ENCODE measurements at regions not wholly inside any gene's neighbourhood (a gene's known extent, or its start where the extent isn't known, plus 50 kb on each side); places are given as distances from the start of the nearest gene placed in this dataset.

DNA sequence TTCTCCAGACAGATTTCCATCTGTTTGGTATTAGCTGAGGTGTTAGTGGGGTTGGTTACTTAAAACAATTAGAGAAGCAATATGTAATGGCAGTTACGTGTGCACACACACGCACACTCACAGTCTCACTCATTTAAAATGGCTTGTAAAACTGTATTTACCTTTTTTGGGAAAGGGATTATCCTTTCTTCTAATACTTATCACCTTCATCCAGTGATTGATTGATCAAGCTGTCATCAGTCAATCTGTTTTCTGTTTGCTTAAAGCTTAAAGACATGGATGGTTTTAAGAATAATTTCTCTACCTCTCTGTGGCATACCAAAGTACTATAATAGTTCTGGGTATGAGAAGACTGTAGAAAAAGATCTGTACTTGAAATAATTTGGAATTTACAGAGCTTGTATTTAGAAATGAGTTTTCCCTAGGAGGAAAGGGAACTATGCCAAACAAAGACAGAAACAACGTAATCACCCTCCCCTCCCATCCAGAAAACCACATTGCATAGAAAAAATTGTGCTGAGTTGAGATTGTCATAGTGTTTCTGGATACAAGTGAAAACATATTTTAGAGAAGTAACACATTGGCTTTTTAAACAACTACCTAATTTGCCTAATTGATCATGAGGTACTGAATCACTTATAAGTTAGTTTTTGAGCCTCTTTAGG, 455.8 kb downstream of the PCNX1 start:
- Histone ChIP-seq H3K4me2 (ENCODE audit: insufficient read depth, low read length) (no peak overlapping the region), H3K4me3 (ENCODE audit: low read depth in 1 of 2, low read length in 2 of 2) (no peak overlapping the region), H3K79me2 (ENCODE audit: insufficient read depth, low read length) (peaks cover 82% of the 10 kb centered on the region), H4K20me1 (ENCODE audit: insufficient read depth, low read length) (no peaks in the 10 kb centered on the region), H3K9me3 (ENCODE audit: insufficient read depth, low read length, severe bottlenecking) (no peaks in the 10 kb centered on the region), H3K4me1 (ENCODE audit: insufficient read depth, low read length) (no peaks in the 10 kb centered on the region), H2AFZ (ENCODE audit: low read depth, low read length) (no peak overlapping the region), H3K27me3 (ENCODE audit: insufficient read depth, low read length, poor library complexity) (no peaks in the 10 kb centered on the region), H3K36me3 (ENCODE audit: insufficient read depth, low read length) (no peaks in the 10 kb centered on the region), H3K27ac (ENCODE audit: low read length) (no peak overlapping the region), H3K9ac (ENCODE audit: low read depth, low read length) (no peak overlapping the region)
- no peak for TF ChIP-seq EZH2 (IDR thresholded peaks at IDR 0.05; ENCODE audit: borderline replicate concordance, low read depth, low read length, severe bottlenecking)
- TF ChIP-seq, protein P1, sequence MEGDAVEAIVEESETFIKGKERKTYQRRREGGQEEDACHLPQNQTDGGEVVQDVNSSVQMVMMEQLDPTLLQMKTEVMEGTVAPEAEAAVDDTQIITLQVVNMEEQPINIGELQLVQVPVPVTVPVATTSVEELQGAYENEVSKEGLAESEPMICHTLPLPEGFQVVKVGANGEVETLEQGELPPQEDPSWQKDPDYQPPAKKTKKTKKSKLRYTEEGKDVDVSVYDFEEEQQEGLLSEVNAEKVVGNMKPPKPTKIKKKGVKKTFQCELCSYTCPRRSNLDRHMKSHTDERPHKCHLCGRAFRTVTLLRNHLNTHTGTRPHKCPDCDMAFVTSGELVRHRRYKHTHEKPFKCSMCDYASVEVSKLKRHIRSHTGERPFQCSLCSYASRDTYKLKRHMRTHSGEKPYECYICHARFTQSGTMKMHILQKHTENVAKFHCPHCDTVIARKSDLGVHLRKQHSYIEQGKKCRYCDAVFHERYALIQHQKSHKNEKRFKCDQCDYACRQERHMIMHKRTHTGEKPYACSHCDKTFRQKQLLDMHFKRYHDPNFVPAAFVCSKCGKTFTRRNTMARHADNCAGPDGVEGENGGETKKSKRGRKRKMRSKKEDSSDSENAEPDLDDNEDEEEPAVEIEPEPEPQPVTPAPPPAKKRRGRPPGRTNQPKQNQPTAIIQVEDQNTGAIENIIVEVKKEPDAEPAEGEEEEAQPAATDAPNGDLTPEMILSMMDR (IDR thresholded peaks at IDR 0.05; ENCODE audit: borderline replicate concordance, extremely low read depth, low read length, poor library complexity, severe bottlenecking) = no peak
- DNase-seq (no peak), ATAC-seq (ENCODE audit: insufficient read depth, low read depth) (no peak)

DNA sequence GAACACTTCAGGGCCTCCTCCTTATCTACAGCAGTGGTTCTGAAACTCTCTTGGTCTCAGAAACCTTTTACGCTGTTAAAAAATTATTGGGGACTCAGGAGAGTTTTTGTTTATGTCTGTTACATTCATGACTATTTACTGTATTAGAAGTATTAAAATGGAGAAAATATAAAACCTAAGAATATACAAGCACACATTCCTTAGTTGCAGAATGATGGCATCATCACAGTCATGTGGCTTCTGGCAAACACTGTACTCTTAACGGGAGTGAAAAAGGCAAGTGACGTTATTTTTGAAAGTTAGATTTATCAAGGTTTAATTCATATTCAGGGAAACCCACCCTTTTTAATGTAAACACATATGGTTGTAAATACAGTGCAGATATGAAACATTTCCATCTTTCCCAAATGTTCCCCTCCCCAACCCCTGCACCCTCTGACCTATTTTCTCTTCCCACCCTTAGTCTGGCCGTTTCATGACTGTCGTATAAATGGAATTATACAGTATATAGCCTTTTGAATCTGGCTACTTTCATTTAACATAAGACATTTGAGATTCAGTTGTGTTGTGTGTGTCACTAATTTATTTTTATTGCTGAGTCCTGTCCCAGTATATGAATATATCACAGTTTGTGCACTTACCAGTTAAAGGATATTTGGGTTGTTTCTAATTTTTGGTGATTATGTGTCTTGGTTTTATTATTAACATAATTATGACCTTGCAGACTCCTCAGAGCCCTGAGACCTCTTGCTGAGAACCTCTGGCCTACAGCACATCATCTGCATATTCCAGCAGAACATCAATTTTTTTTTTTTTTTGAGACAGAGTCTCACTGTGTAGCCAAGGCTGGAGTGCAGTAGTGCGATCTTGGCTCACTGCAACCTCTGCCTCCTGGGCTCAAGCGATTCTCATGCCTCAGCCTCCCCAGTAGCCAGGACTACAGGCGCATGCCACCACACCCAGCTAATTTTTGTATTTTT, 457.0 kb downstream of the PCNX1 start:
- no peak overlapping the region for H2AFZ ChIP-seq (ENCODE audit: low read depth, low read length)
- H3K36me3 ChIP-seq (ENCODE audit: insufficient read depth, low read length) = no peaks in the 10 kb centered on the region
- TF ChIP-seq EZH2 (IDR thresholded peaks at IDR 0.05; ENCODE audit: borderline replicate concordance, low read depth, low read length, severe bottlenecking) = no peak
- TF ChIP-seq, protein P1 (IDR thresholded peaks at IDR 0.05; ENCODE audit: borderline replicate concordance, extremely low read depth, low read length, poor library complexity, severe bottlenecking) = no peak
- no peak overlapping the region for H3K9ac ChIP-seq (ENCODE audit: low read depth, low read length)
- DNase-seq = no peak
- no peaks in the 10 kb centered on the region for H3K9me3 ChIP-seq (ENCODE audit: insufficient read depth, low read length, severe bottlenecking)
- no peaks in the 10 kb centered on the region for H3K27me3 ChIP-seq (ENCODE audit: insufficient read depth, low read length, poor library complexity)
- H4K20me1 ChIP-seq (ENCODE audit: insufficient read depth, low read length) = no peaks in the 10 kb centered on the region
- H3K27ac ChIP-seq (ENCODE audit: low read length) = no peak overlapping the region
- no peaks in the 10 kb centered on the region for H3K4me1 ChIP-seq (ENCODE audit: insufficient read depth, low read length)
- no peak for ATAC-seq (ENCODE audit: insufficient read depth, low read depth)
- H3K4me3 ChIP-seq (ENCODE audit: low read depth in 1 of 2, low read length in 2 of 2) = no peak overlapping the region
- H3K79me2 ChIP-seq (ENCODE audit: insufficient read depth, low read length) = peaks cover 71% of the 10 kb centered on the region
- no peak overlapping the region for H3K4me2 ChIP-seq (ENCODE audit: insufficient read depth, low read length)

DNA sequence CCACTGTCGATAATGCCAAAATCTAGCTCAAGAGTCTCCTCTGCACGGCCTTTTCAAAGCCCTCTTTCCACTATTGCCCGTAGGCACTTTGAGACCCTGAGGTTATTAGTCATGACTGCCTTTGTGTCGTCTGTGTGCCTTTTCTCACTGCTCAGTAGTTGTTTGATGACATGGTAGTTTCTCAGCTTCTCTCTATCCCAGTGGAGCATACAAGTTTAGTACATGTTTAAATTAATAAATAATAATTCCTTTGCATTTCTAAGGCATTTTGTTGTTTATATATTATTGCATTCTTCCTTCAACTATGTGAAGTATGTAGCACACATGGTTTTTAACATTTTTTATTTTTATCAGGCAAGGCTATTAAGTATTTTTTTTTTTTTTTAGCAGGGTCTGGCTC, 458.1 kb downstream of the PCNX1 start:
- Histone ChIP-seq H2AFZ (ENCODE audit: low read depth, low read length) (no peak overlapping the region), H3K4me2 (ENCODE audit: insufficient read depth, low read length) (no peak overlapping the region), H3K9ac (ENCODE audit: low read depth, low read length) (no peak overlapping the region), H3K27ac (ENCODE audit: low read length) (no peak overlapping the region), H3K9me3 (ENCODE audit: insufficient read depth, low read length, severe bottlenecking) (no peaks in the 10 kb centered on the region), H3K4me1 (ENCODE audit: insufficient read depth, low read length) (no peaks in the 10 kb centered on the region), H4K20me1 (ENCODE audit: insufficient read depth, low read length) (no peaks in the 10 kb centered on the region; the same call in 1 of the 2 replicates), H3K36me3 (ENCODE audit: insufficient read depth, low read length) (no peaks in the 10 kb centered on the region), H3K27me3 (ENCODE audit: insufficient read depth, low read length, poor library complexity) (no peaks in the 10 kb centered on the region), H3K79me2 (ENCODE audit: insufficient read depth, low read length) (peaks cover 62% of the 10 kb centered on the region), H3K4me3 (ENCODE audit: low read depth in 1 of 2, low read length in 2 of 2) (no peak overlapping the region)
- no peak for TF ChIP-seq EZH2 (IDR thresholded peaks at IDR 0.05; ENCODE audit: borderline replicate concordance, low read depth, low read length, severe bottlenecking)
- TF ChIP-seq, protein P1 (IDR thresholded peaks at IDR 0.05; ENCODE audit: borderline replicate concordance, extremely low read depth, low read length, poor library complexity, severe bottlenecking) = no peak
- no peak for ATAC-seq (ENCODE audit: insufficient read depth, low read depth)
- DNase-seq = no peak

Measured in DND-41 (cell line).